Bronchial epithelial cell (primary cell): ENCODE measurements at regions not wholly inside any gene's neighbourhood (a gene's known extent, or its start where the extent isn't known, plus 50 kb on each side); places are given as distances from the start of the nearest gene placed in this dataset.

Source experiments
- DNase-seq: peaks from one replicate; pipeline ENCODE4 v3.0.0-alpha.2; 2010; ENCODE audit warnings: low read depth
- FAIRE-seq: peaks from 2 replicates; lab custom pipeline; 2011; peaks lifted over from hg19 to GRCh38; lab: Jason Lieb, UNC
- H3K27me3 ChIP-seq: 2 replicates; pipeline ENCODE4 v1.5.1; 2011; ENCODE audit warnings: low read length; ENCODE audit not compliant: control insufficient read depth, insufficient read depth
- H3K36me3 ChIP-seq: 2 replicates; pipeline ENCODE4 v1.5.1; 2011; ENCODE audit warnings: low read length; ENCODE audit not compliant: control insufficient read depth, insufficient read depth
- H3K4me3 ChIP-seq: 2 replicates; pipeline ENCODE4 v1.5.1; 2011; ENCODE audit warnings: mild to moderate bottlenecking, low read depth, low read length, control low read depth
- TF ChIP-seq, protein P1 (sequence below): IDR thresholded peaks from 2 replicates; pipeline ENCODE4 v1.5.1; 2011; ENCODE audit warnings: mild to moderate bottlenecking, moderate library complexity, low read length, control low read depth, inconsistent platforms; ENCODE audit not compliant: insufficient read depth, severe bottlenecking

- no peaks in the 10 kb centered on the region for H3K27me3 ChIP-seq
- H3K4me3 ChIP-seq = no peak overlapping the region
- TF ChIP-seq, protein P1, sequence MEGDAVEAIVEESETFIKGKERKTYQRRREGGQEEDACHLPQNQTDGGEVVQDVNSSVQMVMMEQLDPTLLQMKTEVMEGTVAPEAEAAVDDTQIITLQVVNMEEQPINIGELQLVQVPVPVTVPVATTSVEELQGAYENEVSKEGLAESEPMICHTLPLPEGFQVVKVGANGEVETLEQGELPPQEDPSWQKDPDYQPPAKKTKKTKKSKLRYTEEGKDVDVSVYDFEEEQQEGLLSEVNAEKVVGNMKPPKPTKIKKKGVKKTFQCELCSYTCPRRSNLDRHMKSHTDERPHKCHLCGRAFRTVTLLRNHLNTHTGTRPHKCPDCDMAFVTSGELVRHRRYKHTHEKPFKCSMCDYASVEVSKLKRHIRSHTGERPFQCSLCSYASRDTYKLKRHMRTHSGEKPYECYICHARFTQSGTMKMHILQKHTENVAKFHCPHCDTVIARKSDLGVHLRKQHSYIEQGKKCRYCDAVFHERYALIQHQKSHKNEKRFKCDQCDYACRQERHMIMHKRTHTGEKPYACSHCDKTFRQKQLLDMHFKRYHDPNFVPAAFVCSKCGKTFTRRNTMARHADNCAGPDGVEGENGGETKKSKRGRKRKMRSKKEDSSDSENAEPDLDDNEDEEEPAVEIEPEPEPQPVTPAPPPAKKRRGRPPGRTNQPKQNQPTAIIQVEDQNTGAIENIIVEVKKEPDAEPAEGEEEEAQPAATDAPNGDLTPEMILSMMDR = no peak
- no peak for FAIRE-seq
- DNase-seq = no peak
- H3K36me3 ChIP-seq = no peaks in the 10 kb centered on the region
Measured at GRCh38 chr6:132936646-132937045, 122.3 kb downstream of the RPS12 start.

DNA sequence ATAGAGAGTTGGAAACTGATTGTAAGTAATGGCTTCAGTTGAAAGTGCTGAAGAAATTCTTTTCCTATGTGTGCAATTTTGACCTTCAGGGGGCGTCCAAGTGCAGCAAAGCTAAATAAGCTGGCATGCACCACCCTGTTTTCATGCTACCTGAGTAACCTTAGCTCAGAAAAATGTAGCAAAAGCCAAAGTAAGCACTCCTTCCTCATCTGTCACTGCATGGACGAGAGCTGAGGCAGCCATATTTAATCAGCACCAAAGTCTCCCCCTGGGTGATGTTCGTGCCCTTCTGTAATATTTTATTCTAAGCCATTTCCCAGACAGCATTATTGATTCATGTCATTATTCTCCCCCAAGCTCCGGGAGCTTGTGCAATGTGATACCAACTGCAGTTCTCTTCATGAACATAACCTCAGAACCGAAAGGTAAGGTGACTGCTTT, 123.1 kb downstream of the RPS12 start:
- no peak overlapping the region for H3K4me3 ChIP-seq
- DNase-seq (peak; percentile 74), FAIRE-seq (no peak)
- TF ChIP-seq, protein P1 = peak; percentile 74
- no peaks in the 10 kb centered on the region for H3K27me3 ChIP-seq
- no peaks in the 10 kb centered on the region for H3K36me3 ChIP-seq

GRCh38 chr6:132948889-132949288, 134.5 kb downstream of the RPS12 start:
- Histone ChIP-seq H3K27me3 (peaks cover 7% of the 10 kb centered on the region), H3K36me3 (no peaks in the 10 kb centered on the region), H3K4me3 (no peak overlapping the region)
- TF ChIP-seq, protein P1 = no peak
- DNase-seq (no peak), FAIRE-seq (no peak)

- TF ChIP-seq, protein P1 = no peak
- no peak overlapping the region for H3K4me3 ChIP-seq
- FAIRE-seq (no peak), DNase-seq (no peak)
- H3K36me3 ChIP-seq = no peaks in the 10 kb centered on the region
- peaks cover 7% of the 10 kb centered on the region for H3K27me3 ChIP-seq
Measured at GRCh38 chr6:132950566-132950965, 136.2 kb downstream of the RPS12 start.

GRCh38 chr6:132952031-132952867, 137.9 kb downstream of the RPS12 start:
- Histone ChIP-seq H3K27me3 (peaks cover 5% of the 10 kb centered on the region), H3K4me3 (no peak overlapping the region), H3K36me3 (no peaks in the 10 kb centered on the region)
- peak; percentile 55 for DNase-seq
- no peak for FAIRE-seq
- TF ChIP-seq, protein P1 = no peak
